Gastrocnemius medialis (tissue), 4 donors: ENCODE measurements at regions not wholly inside any gene's neighbourhood (a gene's known extent, or its start where the extent isn't known, plus 50 kb on each side); places are given as distances from the start of the nearest gene placed in this dataset.

ENCODE experiments used
- ATAC-seq, 2 donors: fragments of 150-250 bp; one replicate each; pipeline ENCODE4 v1.9.1; 2016
- DNase-seq, 2 donors: peaks; one replicate each; pipeline ENCODE4 v3.0.0-alpha.2; 2019
- H3K27ac ChIP-seq, 4 donors: fragments of 200-600 bp; sonication (generic); 1 replicate in 1 of 4; 2 replicates in 3 of 4; pipeline ENCODE4 v1.5.1; 2016 to 2018; ENCODE audit warnings: mild to moderate bottlenecking in 2 of 4, moderate library complexity in 1 of 4
- H3K27me3 ChIP-seq, 3 donors: fragments of 200-600 bp; sonication (generic) in 2 of 3; 1 replicate in 1 of 3; 2 replicates in 2 of 3; pipeline versions ENCODE4 v1.5.1 to v1.6.0; 2016 to 2019; ENCODE audit warnings: mild to moderate bottlenecking in 1 of 3, moderate library complexity in 1 of 3
- H3K36me3 ChIP-seq, 2 donors: fragments of 200-600 bp; sonication (generic) in 1 of 2; one replicate each; pipeline ENCODE4 v1.5.1; 2017 to 2018
- H3K4me1 ChIP-seq, 2 donors: fragments of 200-600 bp; sonication (generic) in 1 of 2; one replicate each; pipeline ENCODE4 v1.5.1; 2016 to 2017; ENCODE audit warnings: mild to moderate bottlenecking in 2 of 2
- H3K4me3 ChIP-seq, 4 donors: fragments of 200-600 bp; sonication (generic) in 3 of 4; 1 replicate in 1 of 4; 2 replicates in 3 of 4; pipeline ENCODE4 v1.5.1; 2016 to 2019; ENCODE audit warnings: mild to moderate bottlenecking in 2 of 4
- H3K9me3 ChIP-seq, 3 donors: fragments of 200-600 bp; sonication (generic) in 2 of 3; 1 replicate in 1 of 3; 2 replicates in 2 of 3; pipeline ENCODE4 v1.5.1; 2016 to 2019
- CTCF ChIP-seq, 5 experiments: fragments of 450-650 bp in 3 of 5; fragments of 200-600 bp in 2 of 5; sonication (generic) in 2 of 5; IDR thresholded peaks in 4 of 5; conservative IDR thresholded peaks in 1 of 5; 1 replicate in 4 of 5; 2 replicates in 1 of 5; pipeline ENCODE4 v1.5.1; 2016 to 2019; ENCODE audit warnings: antibody characterized with exemption in 5 of 5, mild to moderate bottlenecking in 3 of 5, moderate library complexity in 3 of 5
- POLR2A ChIP-seq, 2 donors: fragments of 450-650 bp; IDR thresholded peaks; one replicate each; pipeline ENCODE4 v1.6.1; 2017; ENCODE audit warnings: antibody characterized with exemption in 2 of 2, mild to moderate bottlenecking in 2 of 2, moderate library complexity in 2 of 2
- in situ Hi-C, 4 donors: fragments of 200-750 bp; cut with MboI; loops; one replicate each; pipeline versions ENCODE4 v1.15.0 to v1.8.0; 2017; ENCODE audit warnings: low sequenced_read_pairs in 4 of 4
- intact Hi-C: fragments of 100-400 bp; cut with DNase I; formaldehyde crosslinking; loops from one replicate; pipeline ENCODE4 v1.15.1; 2023; ENCODE audit warnings: low total_unique reads

- DNase-seq = no peak
- no peaks in the 10 kb centered on the region for H3K36me3 ChIP-seq
- H3K9me3 ChIP-seq = no peaks in the 10 kb centered on the region
- no peaks in the 10 kb centered on the region for H3K27me3 ChIP-seq
- in situ Hi-C loops (no loop called here), intact Hi-C loops (no loop called here)
- ATAC-seq = no peak
- H3K27ac ChIP-seq = no peak overlapping the region
- TF ChIP-seq CTCF (IDR thresholded peaks at IDR 0.05 in 4 of 5, conservative IDR thresholded peaks at IDR 0.05 in 1 of 5) = no peak
- no peak for TF ChIP-seq POLR2A (IDR thresholded peaks at IDR 0.05)
- H3K4me1 ChIP-seq = no peaks in the 10 kb centered on the region
- H3K4me3 ChIP-seq = no peak overlapping the region
These were observed 184.1 kb upstream of the TLE3 start for GRCh38 chr15:70281811-70282307.

GRCh38 chr15:70281261-70281810, 183.6 kb upstream of the TLE3 start:
- TF ChIP-seq CTCF (IDR thresholded peaks at IDR 0.05 in 4 of 5, conservative IDR thresholded peaks at IDR 0.05 in 1 of 5) (no peak), POLR2A (IDR thresholded peaks at IDR 0.05) (no peak)
- Histone ChIP-seq H3K36me3 (no peaks in the 10 kb centered on the region), H3K4me1 (no peaks in the 10 kb centered on the region), H3K4me3 (no peak overlapping the region), H3K27me3 (no peaks in the 10 kb centered on the region), H3K9me3 (no peaks in the 10 kb centered on the region), H3K27ac (no peak overlapping the region)
- ATAC-seq = no peak
- in situ Hi-C loops (no loop called here), intact Hi-C loops (no loop called here)
- no peak for DNase-seq

GRCh38 chr15:70280781-70281180, 183.1 kb upstream of the TLE3 start:
- no peaks in the 10 kb centered on the region for H3K9me3 ChIP-seq
- TF ChIP-seq POLR2A (IDR thresholded peaks at IDR 0.05) (no peak), CTCF (IDR thresholded peaks at IDR 0.05 in 4 of 5, conservative IDR thresholded peaks at IDR 0.05 in 1 of 5) (no peak)
- in situ Hi-C loops (no loop called here), intact Hi-C loops (no loop called here)
- H3K4me1 ChIP-seq = no peaks in the 10 kb centered on the region
- H3K27ac ChIP-seq = no peak overlapping the region
- no peaks in the 10 kb centered on the region for H3K36me3 ChIP-seq
- DNase-seq (no peak), ATAC-seq (no peak)
- H3K27me3 ChIP-seq = no peaks in the 10 kb centered on the region
- H3K4me3 ChIP-seq = no peak overlapping the region

GRCh38 chr15:70279096-70279495, 181.4 kb upstream of the TLE3 start:
- no peaks in the 10 kb centered on the region for H3K27me3 ChIP-seq
- intact Hi-C loops (no loop called here), in situ Hi-C loops (no loop called here)
- no peak for DNase-seq
- no peak for TF ChIP-seq POLR2A (IDR thresholded peaks at IDR 0.05)
- TF ChIP-seq CTCF (IDR thresholded peaks at IDR 0.05 in 4 of 5, conservative IDR thresholded peaks at IDR 0.05 in 1 of 5) = no peak
- H3K27ac ChIP-seq = no peak overlapping the region
- H3K4me3 ChIP-seq = no peak overlapping the region
- no peaks in the 10 kb centered on the region for H3K4me1 ChIP-seq
- H3K9me3 ChIP-seq = no peaks in the 10 kb centered on the region
- no peaks in the 10 kb centered on the region for H3K36me3 ChIP-seq
- ATAC-seq = no peak

GRCh38 chr15:70278644-70279043, 180.9 kb upstream of the TLE3 start:
- no peak for DNase-seq
- ATAC-seq = no peak
- Histone ChIP-seq H3K27me3 (no peaks in the 10 kb centered on the region), H3K9me3 (no peaks in the 10 kb centered on the region), H3K36me3 (no peaks in the 10 kb centered on the region), H3K4me1 (no peaks in the 10 kb centered on the region), H3K4me3 (no peak overlapping the region), H3K27ac (no peak overlapping the region)
- in situ Hi-C loops = no loop called here
- TF ChIP-seq CTCF (IDR thresholded peaks at IDR 0.05 in 4 of 5, conservative IDR thresholded peaks at IDR 0.05 in 1 of 5) = no peak
- no peak for TF ChIP-seq POLR2A (IDR thresholded peaks at IDR 0.05)
- intact Hi-C loops = no loop called here
